ENCODE measurements at regions not wholly inside any gene's neighbourhood (a gene's known extent, or its start where the extent isn't known, plus 50 kb on each side); places are given as distances from the start of the nearest gene placed in this dataset.

- no peaks in the 10 kb centered on the region for H3K36me3 Mint-ChIP-seq
- Histone ChIP-seq H3K27me3 (no peaks in the 10 kb centered on the region), H3K4me3 (no peak overlapping the region), H3F3A (ENCODE audit: low read depth) (no peaks in the 10 kb centered on the region), H3K4me1 (no peaks in the 10 kb centered on the region), H3K27ac (no peak overlapping the region), H3K36me3 (no peaks in the 10 kb centered on the region), H2AFZ (replicated peaks) (no peak overlapping the region), H3K4me2 (no peak overlapping the region), H3K9ac (no peak overlapping the region), H3K9me3 (ENCODE audit: low read depth) (no peaks in the 10 kb centered on the region), H3K79me2 (ENCODE audit: low read depth) (no peaks in the 10 kb centered on the region), H4K20me1 (ENCODE audit: low read depth) (no peaks in the 10 kb centered on the region)
- no peak for TF ChIP-seq EZH2 (IDR thresholded peaks at IDR 0.05)
- no peak for TF ChIP-seq EZH2phosphoT487 (IDR thresholded peaks at IDR 0.05)
- no peak for TF ChIP-seq CTCF (IDR thresholded peaks at IDR 0.05)
- H3K9me3 Mint-ChIP-seq: no peaks in the 10 kb centered on the region
- no peaks in the 10 kb centered on the region for H3K27me3 Mint-ChIP-seq (ENCODE audit: insufficient read depth, low read depth)
- no peaks in the 10 kb centered on the region for H3K4me1 Mint-ChIP-seq
- H3K4me3 Mint-ChIP-seq: no peak overlapping the region
- no peak for DNase-seq (ENCODE audit: low spot score)
- H3K27ac Mint-ChIP-seq: no peak overlapping the region
Observed at GRCh38 chr9:28999806-29000205, 1426.5 kb upstream of the C9orf72 start.

DNA sequence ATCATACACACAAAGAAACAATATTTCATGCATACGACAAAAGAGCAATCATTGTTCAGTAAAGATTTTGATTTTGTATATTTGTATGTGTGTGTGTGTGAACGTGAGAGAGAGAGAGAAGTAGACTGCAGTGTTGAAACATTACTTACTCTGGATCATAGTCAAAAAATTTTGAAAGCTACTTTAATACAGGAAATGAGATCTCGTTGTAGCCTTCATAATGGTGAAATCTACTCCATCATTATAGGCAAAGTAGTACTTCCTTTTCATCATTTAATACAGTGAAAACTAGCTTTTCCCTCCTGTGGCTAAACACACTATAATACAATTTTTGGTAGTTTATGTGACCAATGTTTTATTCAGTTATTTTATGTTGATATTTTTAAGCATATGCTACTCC is 1427.7 kb upstream of the C9orf72 start:
- Histone ChIP-seq H3K4me1 (no peaks in the 10 kb centered on the region), H3K79me2 (ENCODE audit: low read depth) (no peaks in the 10 kb centered on the region), H3K27ac (no peak overlapping the region), H3K36me3 (no peaks in the 10 kb centered on the region), H3K4me2 (no peak overlapping the region), H4K20me1 (ENCODE audit: low read depth) (no peaks in the 10 kb centered on the region), H3F3A (ENCODE audit: low read depth) (no peaks in the 10 kb centered on the region), H3K9me3 (ENCODE audit: low read depth) (no peaks in the 10 kb centered on the region), H3K9ac (no peak overlapping the region), H2AFZ (replicated peaks) (no peak overlapping the region), H3K4me3 (no peak overlapping the region), H3K27me3 (no peaks in the 10 kb centered on the region)
- no peak for DNase-seq (ENCODE audit: low spot score)
- no peaks in the 10 kb centered on the region for H3K36me3 Mint-ChIP-seq
- H3K27me3 Mint-ChIP-seq (ENCODE audit: insufficient read depth, low read depth): no peaks in the 10 kb centered on the region
- H3K9me3 Mint-ChIP-seq: no peaks in the 10 kb centered on the region
- H3K4me1 Mint-ChIP-seq: no peaks in the 10 kb centered on the region
- no peak for TF ChIP-seq EZH2 (IDR thresholded peaks at IDR 0.05)
- TF ChIP-seq EZH2phosphoT487 (IDR thresholded peaks at IDR 0.05): no peak
- no peak for TF ChIP-seq CTCF (IDR thresholded peaks at IDR 0.05)
- no peak overlapping the region for H3K27ac Mint-ChIP-seq
- no peak overlapping the region for H3K4me3 Mint-ChIP-seq

DNA sequence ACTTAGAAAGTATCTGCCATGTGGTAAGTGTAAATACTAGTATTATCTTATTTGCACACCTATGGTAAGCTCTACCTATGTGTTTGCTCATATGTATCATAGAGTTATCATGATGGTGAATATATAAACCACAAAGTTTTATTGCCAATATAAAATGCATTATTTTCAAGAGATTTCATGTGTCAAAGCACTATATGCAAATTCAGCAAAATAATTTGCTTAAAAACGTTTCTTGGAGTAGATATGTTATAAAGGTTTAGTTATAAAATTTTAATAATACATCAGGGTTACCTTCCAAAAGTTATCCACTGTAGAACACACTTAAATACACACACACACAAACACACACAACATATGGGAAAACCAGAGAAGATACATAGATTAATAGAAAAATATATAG is 1431.7 kb upstream of the C9orf72 start:
- Mint-ChIP-seq H3K36me3 (no peaks in the 10 kb centered on the region), H3K27ac (no peak overlapping the region), H3K27me3 (ENCODE audit: insufficient read depth, low read depth) (no peaks in the 10 kb centered on the region), H3K4me1 (no peaks in the 10 kb centered on the region), H3K9me3 (no peaks in the 10 kb centered on the region), H3K4me3 (no peak overlapping the region)
- Histone ChIP-seq H4K20me1 (ENCODE audit: low read depth) (no peaks in the 10 kb centered on the region), H3K4me1 (no peaks in the 10 kb centered on the region), H3K79me2 (ENCODE audit: low read depth) (no peaks in the 10 kb centered on the region), H3F3A (ENCODE audit: low read depth) (no peaks in the 10 kb centered on the region), H3K27ac (no peak overlapping the region), H3K9ac (no peak overlapping the region), H2AFZ (replicated peaks) (no peak overlapping the region), H3K9me3 (ENCODE audit: low read depth) (no peaks in the 10 kb centered on the region), H3K36me3 (no peaks in the 10 kb centered on the region), H3K27me3 (no peaks in the 10 kb centered on the region), H3K4me3 (no peak overlapping the region), H3K4me2 (no peak overlapping the region)
- DNase-seq (ENCODE audit: low spot score): no peak
- TF ChIP-seq EZH2 (IDR thresholded peaks at IDR 0.05) (no peak), EZH2phosphoT487 (IDR thresholded peaks at IDR 0.05) (no peak), CTCF (IDR thresholded peaks at IDR 0.05) (no peak)

- Mint-ChIP-seq H3K27me3 (ENCODE audit: insufficient read depth, low read depth) (no peaks in the 10 kb centered on the region), H3K36me3 (no peaks in the 10 kb centered on the region), H3K4me1 (no peaks in the 10 kb centered on the region), H3K27ac (no peak overlapping the region), H3K4me3 (no peak overlapping the region), H3K9me3 (no peaks in the 10 kb centered on the region)
- H3K4me2 ChIP-seq: no peak overlapping the region
- no peaks in the 10 kb centered on the region for H3K79me2 ChIP-seq (ENCODE audit: low read depth)
- H3K9me3 ChIP-seq (ENCODE audit: low read depth): no peaks in the 10 kb centered on the region
- no peaks in the 10 kb centered on the region for H4K20me1 ChIP-seq (ENCODE audit: low read depth)
- no peak overlapping the region for H3K27ac ChIP-seq
- TF ChIP-seq EZH2 (IDR thresholded peaks at IDR 0.05) (no peak), CTCF (IDR thresholded peaks at IDR 0.05) (no peak), EZH2phosphoT487 (IDR thresholded peaks at IDR 0.05) (no peak)
- H3K27me3 ChIP-seq: no peaks in the 10 kb centered on the region
- H3K36me3 ChIP-seq: no peaks in the 10 kb centered on the region
- H3K9ac ChIP-seq: no peak overlapping the region
- no peaks in the 10 kb centered on the region for H3K4me1 ChIP-seq
- H3K4me3 ChIP-seq: no peak overlapping the region
- no peak overlapping the region for H2AFZ ChIP-seq (replicated peaks)
- H3F3A ChIP-seq (ENCODE audit: low read depth): no peaks in the 10 kb centered on the region
- no peak for DNase-seq (ENCODE audit: low spot score)
Observed at GRCh38 chr9:29006628-29007027, 1433.3 kb upstream of the C9orf72 start.

Data from neural progenitor cell (in vitro differentiated cells).